Ovary (tissue), 7 donors: ENCODE measurements at regions not wholly inside any gene's neighbourhood (a gene's known extent, or its start where the extent isn't known, plus 50 kb on each side); places are given as distances from the start of the nearest gene placed in this dataset.

ENCODE experiments used
- DNase-seq, 5 donors: peaks; one replicate each; pipeline ENCODE4 v3.0.0-alpha.2; 2019 to 2020
- H3K27ac ChIP-seq, 2 donors: fragments of 200-600 bp; one replicate each; pipeline versions ENCODE4 v1.5.1 to v1.8.0; 2019 to 2022
- H3K27me3 ChIP-seq: fragments of 200-600 bp; one replicate; pipeline ENCODE4 v1.8.0; 2022
- H3K36me3 ChIP-seq: fragments of 200-600 bp; sonication (generic); one replicate; pipeline ENCODE4 v1.5.1; 2019
- H3K4me1 ChIP-seq: one replicate; pipeline ENCODE4 v1.8.1; 2013; ENCODE audit warnings: mild to moderate bottlenecking, moderate library complexity; ENCODE audit not compliant: insufficient read depth
- H3K4me3 ChIP-seq: fragments of 200-600 bp; sonication (generic); one replicate; pipeline ENCODE4 v1.5.1; 2017
- H3K9me3 ChIP-seq, 2 donors: fragments of 200-600 bp in 1 of 2; sonication (generic) in 1 of 2; one replicate each; pipeline versions ENCODE4 v1.5.1 to v1.8.1; 2013 to 2019; ENCODE audit warnings: mild to moderate bottlenecking in 1 of 2, moderate library complexity in 1 of 2
- CTCF ChIP-seq, 3 donors: fragments of 450-650 bp in 2 of 3; fragments of 200-600 bp in 1 of 3; IDR thresholded peaks; one replicate each; pipeline versions ENCODE4 v1.5.1 to v1.8.0; 2016 to 2022; ENCODE audit warnings: antibody characterized with exemption in 3 of 3, mild to moderate bottlenecking in 1 of 3
- EP300 ChIP-seq: sonication (generic); formaldehyde crosslinking; IDR thresholded peaks from one replicate; pipeline ENCODE4 v1.6.1; 2017; ENCODE audit warnings: antibody characterized with exemption
- POLR2A ChIP-seq: fragments of 450-650 bp; IDR thresholded peaks from one replicate; pipeline ENCODE4 v1.6.1; 2017; ENCODE audit warnings: antibody characterized with exemption, mild to moderate bottlenecking, moderate library complexity
- WGBS, 3 donors: extraction: QIAGEN DNeasy Blood & Tissue Kit in 1 of 3; methylation state at CpG; one replicate each; pipeline versions ENCODE4 v1.1.5 to v1.1.7; 2013 to 2017; 5-methylcytosine and 5-hydroxymethylcytosine counted together
- intact Hi-C, 4 donors: fragments of 100-400 bp; cut with DNase I; formaldehyde crosslinking; loops; one replicate each; pipeline versions ENCODE4 v1.11.0 to v1.15.1; 2022 to 2023
- donor health status: DM: no; HTN: no; CAD: no; lungs with moderate emphysema.
- donor health status: DM: no; HTN: no; CAD: no.
- donor health status: Bipolar disorder and iron deficiency.
- donor health status: DM: no; HTN: no; CAD: no.
- donor health status: DM: yes; HTN: yes; CAD: no.

GRCh38 chr9:105082843-105083242 lies 154.9 kb upstream of the ABCA1 start:
- no peak for TF ChIP-seq POLR2A
- no peak for TF ChIP-seq EP300
- TF ChIP-seq CTCF (IDR thresholded peaks at IDR 0.05), result no peak
- 77 to 86% (median 78%) methylated on average over 7 of the region's 7 CpGs for WGBS, 3 donors
- Histone ChIP-seq H3K27ac (no peak overlapping the region), H3K36me3 (no peaks in the 10 kb centered on the region), H3K4me3 (no peak overlapping the region), H3K4me1 (no peaks in the 10 kb centered on the region), H3K9me3 (no peaks in the 10 kb centered on the region), H3K27me3 (no peaks in the 10 kb centered on the region)
- no peak for DNase-seq
- intact Hi-C loops, result no loop called here

GRCh38 chr9:105083256-105083655 lies 155.3 kb upstream of the ABCA1 start:
- intact Hi-C loops, result no loop called here
- H3K36me3 ChIP-seq, result no peaks in the 10 kb centered on the region
- no peak for DNase-seq
- H3K27ac ChIP-seq, result no peak overlapping the region
- 57 to 66% (median 62%) methylated on average over 2 of the region's 2 CpGs for WGBS, 3 donors
- no peaks in the 10 kb centered on the region for H3K4me1 ChIP-seq
- H3K27me3 ChIP-seq, result no peaks in the 10 kb centered on the region
- H3K4me3 ChIP-seq, result no peak overlapping the region
- TF ChIP-seq POLR2A (no peak), CTCF (IDR thresholded peaks at IDR 0.05) (no peak), EP300 (no peak)
- H3K9me3 ChIP-seq, result no peaks in the 10 kb centered on the region

- DNase-seq, result no peak
- Histone ChIP-seq H3K27me3 (no peaks in the 10 kb centered on the region), H3K9me3 (no peaks in the 10 kb centered on the region), H3K4me1 (no peaks in the 10 kb centered on the region), H3K27ac (no peak overlapping the region), H3K4me3 (no peak overlapping the region), H3K36me3 (no peaks in the 10 kb centered on the region)
- TF ChIP-seq POLR2A (no peak), CTCF (IDR thresholded peaks at IDR 0.05) (no peak), EP300 (no peak)
- intact Hi-C loops, result no loop called here
- whole genome bisulfite sequencing, 3 donors, result 51 to 57% (median 53%) methylated on average over 4 of the region's 4 CpGs
These were observed 156.2 kb upstream of the SLC44A1 start for GRCh38 chr9:105087910-105088898.

GRCh38 chr9:105089874-105090273 lies 154.6 kb upstream of the SLC44A1 start:
- H3K27ac ChIP-seq, result no peak overlapping the region
- 74 to 80% (median 76%) methylated on average over 5 of the region's 5 CpGs for WGBS, 3 donors
- no peaks in the 10 kb centered on the region for H3K36me3 ChIP-seq
- no peak overlapping the region for H3K4me3 ChIP-seq
- no peak for DNase-seq
- TF ChIP-seq EP300 (no peak), POLR2A (no peak), CTCF (IDR thresholded peaks at IDR 0.05) (no peak)
- intact Hi-C loops, result no loop called here
- H3K4me1 ChIP-seq, result no peaks in the 10 kb centered on the region
- H3K27me3 ChIP-seq, result no peaks in the 10 kb centered on the region
- H3K9me3 ChIP-seq, result no peaks in the 10 kb centered on the region
